ENCODE measurements at regions not wholly inside any gene's neighbourhood (a gene's known extent, or its start where the extent isn't known, plus 50 kb on each side); places are given as distances from the start of the nearest gene placed in this dataset.

DNA sequence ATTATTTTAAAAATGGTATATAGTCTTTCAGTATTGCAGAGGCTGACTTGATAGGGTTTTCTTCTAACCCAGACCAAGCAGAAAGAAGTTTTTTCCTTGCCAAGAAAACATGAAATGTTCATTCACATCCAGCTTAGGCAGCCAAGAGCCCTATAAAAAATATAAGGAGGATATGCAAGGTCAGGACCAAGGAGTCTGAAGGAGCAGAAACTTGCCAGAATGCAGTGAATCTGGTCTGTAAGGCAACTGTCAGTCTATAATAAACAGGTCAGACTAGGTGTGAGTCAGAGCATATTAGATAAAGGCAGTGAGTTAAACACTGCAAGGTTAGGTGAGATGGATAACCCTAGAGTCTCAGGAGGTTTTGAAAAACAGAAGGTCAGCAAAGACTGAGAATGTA, 645.5 kb downstream of the C12orf50 start:
- TF ChIP-seq, protein P1, sequence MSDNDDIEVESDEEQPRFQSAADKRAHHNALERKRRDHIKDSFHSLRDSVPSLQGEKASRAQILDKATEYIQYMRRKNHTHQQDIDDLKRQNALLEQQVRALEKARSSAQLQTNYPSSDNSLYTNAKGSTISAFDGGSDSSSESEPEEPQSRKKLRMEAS (IDR thresholded peaks at IDR 0.05; ENCODE audit: insufficient read depth, insufficient read length): no peak
- TF ChIP-seq, protein P2, sequence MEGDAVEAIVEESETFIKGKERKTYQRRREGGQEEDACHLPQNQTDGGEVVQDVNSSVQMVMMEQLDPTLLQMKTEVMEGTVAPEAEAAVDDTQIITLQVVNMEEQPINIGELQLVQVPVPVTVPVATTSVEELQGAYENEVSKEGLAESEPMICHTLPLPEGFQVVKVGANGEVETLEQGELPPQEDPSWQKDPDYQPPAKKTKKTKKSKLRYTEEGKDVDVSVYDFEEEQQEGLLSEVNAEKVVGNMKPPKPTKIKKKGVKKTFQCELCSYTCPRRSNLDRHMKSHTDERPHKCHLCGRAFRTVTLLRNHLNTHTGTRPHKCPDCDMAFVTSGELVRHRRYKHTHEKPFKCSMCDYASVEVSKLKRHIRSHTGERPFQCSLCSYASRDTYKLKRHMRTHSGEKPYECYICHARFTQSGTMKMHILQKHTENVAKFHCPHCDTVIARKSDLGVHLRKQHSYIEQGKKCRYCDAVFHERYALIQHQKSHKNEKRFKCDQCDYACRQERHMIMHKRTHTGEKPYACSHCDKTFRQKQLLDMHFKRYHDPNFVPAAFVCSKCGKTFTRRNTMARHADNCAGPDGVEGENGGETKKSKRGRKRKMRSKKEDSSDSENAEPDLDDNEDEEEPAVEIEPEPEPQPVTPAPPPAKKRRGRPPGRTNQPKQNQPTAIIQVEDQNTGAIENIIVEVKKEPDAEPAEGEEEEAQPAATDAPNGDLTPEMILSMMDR (IDR thresholded peaks at IDR 0.05; ENCODE audit: extremely low read depth in 1 of 2, insufficient read depth in 1 of 2, low read depth in 1 of 2, low read length in 2 of 2): no peak
- TF ChIP-seq EZH2 (IDR thresholded peaks at IDR 0.05; ENCODE audit: borderline replicate concordance, low read depth, low read length, severe bottlenecking) (no peak), FOS (IDR thresholded peaks at IDR 0.05; ENCODE audit: borderline replicate concordance, insufficient read depth, low read length) (no peak)

Measured in endothelial cell of umbilical vein (primary cell).